ENCODE measurements at regions not wholly inside any gene's neighbourhood (a gene's known extent, or its start where the extent isn't known, plus 50 kb on each side); places are given as distances from the start of the nearest gene placed in this dataset.

DNA sequence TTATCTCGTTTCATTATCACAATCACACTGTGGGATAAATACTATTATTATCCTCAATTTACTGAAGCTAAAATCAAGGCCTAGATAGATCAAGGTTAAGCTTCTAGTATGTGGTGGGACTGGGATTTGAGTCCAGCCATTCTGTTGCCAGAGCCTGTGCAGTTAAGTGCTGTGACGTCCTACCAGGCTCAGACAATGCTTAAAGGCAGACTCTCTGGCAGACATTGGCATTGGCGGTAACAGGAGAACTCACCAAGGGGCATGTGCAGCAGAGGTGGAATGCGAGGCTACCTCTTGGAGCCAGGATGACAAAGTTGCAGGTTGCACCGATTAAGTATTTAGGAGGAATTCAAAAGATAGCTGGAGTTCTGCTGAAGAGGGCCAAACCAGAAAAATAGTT, 155.6 kb upstream of the IFNG-AS1 start:
- no peak for DNase-seq (ENCODE audit: low spot score)
- TF ChIP-seq, protein P1, sequence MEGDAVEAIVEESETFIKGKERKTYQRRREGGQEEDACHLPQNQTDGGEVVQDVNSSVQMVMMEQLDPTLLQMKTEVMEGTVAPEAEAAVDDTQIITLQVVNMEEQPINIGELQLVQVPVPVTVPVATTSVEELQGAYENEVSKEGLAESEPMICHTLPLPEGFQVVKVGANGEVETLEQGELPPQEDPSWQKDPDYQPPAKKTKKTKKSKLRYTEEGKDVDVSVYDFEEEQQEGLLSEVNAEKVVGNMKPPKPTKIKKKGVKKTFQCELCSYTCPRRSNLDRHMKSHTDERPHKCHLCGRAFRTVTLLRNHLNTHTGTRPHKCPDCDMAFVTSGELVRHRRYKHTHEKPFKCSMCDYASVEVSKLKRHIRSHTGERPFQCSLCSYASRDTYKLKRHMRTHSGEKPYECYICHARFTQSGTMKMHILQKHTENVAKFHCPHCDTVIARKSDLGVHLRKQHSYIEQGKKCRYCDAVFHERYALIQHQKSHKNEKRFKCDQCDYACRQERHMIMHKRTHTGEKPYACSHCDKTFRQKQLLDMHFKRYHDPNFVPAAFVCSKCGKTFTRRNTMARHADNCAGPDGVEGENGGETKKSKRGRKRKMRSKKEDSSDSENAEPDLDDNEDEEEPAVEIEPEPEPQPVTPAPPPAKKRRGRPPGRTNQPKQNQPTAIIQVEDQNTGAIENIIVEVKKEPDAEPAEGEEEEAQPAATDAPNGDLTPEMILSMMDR (IDR thresholded peaks at IDR 0.05; ENCODE audit: borderline replicate concordance, control extremely low read depth, extremely low read depth, insufficient read depth, missing control alignments): no peak
- in situ Hi-C loops (cut with MboI; ENCODE audit: low sequenced_read_pairs, unreplicated experiment): no loop called here

DNA sequence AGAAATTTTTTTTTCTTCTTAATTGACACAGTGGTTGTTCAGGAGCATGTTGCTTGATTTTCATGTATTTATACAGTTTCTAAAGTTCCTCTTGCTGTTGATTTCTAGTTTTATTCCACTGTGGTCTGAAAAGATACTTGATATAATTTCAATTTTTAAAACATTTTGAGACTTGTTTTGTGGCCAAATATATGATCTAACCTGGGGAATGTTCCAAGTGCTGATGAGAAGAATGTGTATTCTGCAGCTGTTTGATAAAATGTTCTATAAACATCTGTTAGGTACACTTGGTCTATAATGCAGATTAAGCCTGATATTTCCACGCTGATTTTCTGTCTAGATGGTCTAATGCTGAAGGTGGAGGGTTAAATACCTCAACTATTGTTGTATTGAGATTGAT, 151.4 kb upstream of the IFNG-AS1 start:
- in situ Hi-C loops (cut with MboI; ENCODE audit: low sequenced_read_pairs, unreplicated experiment): no loop called here
- no peak for DNase-seq (ENCODE audit: low spot score)
- TF ChIP-seq, protein P1 (IDR thresholded peaks at IDR 0.05; ENCODE audit: borderline replicate concordance, control extremely low read depth, extremely low read depth, insufficient read depth, missing control alignments): no peak

DNA sequence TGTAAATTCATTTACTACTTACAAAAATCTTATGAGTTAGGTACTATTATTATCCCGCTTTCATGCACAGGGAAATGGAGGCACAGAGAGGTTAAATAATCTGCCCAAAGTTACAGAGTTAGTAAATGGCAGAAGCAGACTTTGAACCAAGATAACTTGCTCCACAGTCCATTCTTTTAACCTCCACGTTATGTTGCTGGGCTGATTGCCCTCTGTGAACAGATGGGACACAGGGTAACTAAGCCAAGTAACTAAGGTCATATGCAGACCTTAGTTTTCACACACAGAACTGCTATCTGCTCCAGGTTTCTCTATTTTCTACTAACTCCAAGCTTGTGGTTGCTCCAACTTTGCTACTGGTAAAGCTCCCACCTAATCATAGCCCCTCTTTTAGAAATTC, 147.1 kb upstream of the IFNG-AS1 start:
- in situ Hi-C loops (cut with MboI; ENCODE audit: low sequenced_read_pairs, unreplicated experiment): no loop called here

DNA sequence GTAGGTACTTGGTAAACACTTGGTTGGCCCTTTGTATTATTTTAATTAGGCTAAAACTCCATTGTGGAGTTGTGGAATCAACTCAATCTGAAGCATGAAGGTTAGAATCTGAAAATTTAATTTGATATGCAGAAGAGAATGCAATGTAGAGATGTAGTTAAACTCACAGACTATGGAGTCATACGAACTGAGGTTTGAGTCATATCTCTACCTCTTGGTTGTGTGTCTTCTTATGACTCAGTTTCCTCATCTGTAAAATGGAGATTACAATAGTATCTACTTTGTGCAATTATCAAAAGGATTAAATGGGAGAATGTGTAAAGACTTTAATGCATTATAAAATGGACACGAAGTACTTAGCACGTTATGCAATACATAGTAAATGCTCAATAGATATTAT, 146.0 kb upstream of the IFNG-AS1 start:
- no peak for DNase-seq (ENCODE audit: low spot score)
- in situ Hi-C loops (cut with MboI; ENCODE audit: low sequenced_read_pairs, unreplicated experiment): no loop called here
- TF ChIP-seq, protein P1 (IDR thresholded peaks at IDR 0.05; ENCODE audit: borderline replicate concordance, control extremely low read depth, extremely low read depth, insufficient read depth, missing control alignments): no peak

More for the DNA sequence above, 147.1 kb upstream of the IFNG-AS1 start:
- TF ChIP-seq, protein P1 (IDR thresholded peaks at IDR 0.05; ENCODE audit: borderline replicate concordance, control extremely low read depth, extremely low read depth, insufficient read depth, missing control alignments): no peak
- no peak for DNase-seq (ENCODE audit: low spot score)

DNA sequence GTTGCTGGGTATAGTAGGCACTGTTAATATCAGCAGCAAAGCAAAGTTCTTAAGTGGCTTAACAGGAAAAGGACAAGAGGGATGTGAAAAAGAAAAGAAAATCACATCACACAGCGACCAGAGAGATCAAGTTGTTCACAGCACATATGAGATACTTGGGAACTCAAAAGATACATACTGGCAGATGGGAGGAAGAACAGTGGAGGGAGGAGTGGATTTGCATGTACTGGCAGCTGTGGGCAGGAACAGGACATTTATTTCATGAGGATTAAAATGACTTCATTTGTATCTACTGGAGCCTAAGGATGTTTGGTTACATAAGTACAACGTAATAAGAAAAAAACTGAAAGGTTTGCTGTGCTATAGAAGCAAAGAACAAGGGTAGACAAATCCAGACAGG, 136.5 kb upstream of the IFNG-AS1 start:
- in situ Hi-C loops (cut with MboI; ENCODE audit: low sequenced_read_pairs, unreplicated experiment): no loop called here
- TF ChIP-seq, protein P1 (IDR thresholded peaks at IDR 0.05; ENCODE audit: borderline replicate concordance, control extremely low read depth, extremely low read depth, insufficient read depth, missing control alignments): no peak
- DNase-seq (ENCODE audit: low spot score): no peak

DNA sequence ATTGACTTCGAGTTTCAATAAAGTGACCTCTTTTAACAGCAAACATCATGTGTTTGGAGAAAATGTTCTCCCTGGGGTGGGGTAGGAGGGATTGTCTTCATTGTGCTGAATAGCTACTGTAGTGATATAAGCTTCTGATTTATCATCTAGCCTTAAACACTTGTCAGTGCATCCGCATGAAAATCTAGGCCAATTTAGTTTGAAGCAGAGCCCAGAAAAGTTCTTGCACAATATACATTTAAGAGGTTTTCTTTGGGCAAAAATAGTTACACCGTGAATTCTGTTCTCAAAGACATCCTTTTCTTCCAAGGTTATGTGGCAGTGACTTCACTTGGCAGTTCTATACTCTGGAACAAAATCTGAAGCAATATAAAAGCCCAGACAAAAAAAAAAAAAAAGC, 136.0 kb upstream of the IFNG-AS1 start:
- in situ Hi-C loops (cut with MboI; ENCODE audit: low sequenced_read_pairs, unreplicated experiment): no loop called here
- TF ChIP-seq, protein P1 (IDR thresholded peaks at IDR 0.05; ENCODE audit: borderline replicate concordance, control extremely low read depth, extremely low read depth, insufficient read depth, missing control alignments): no peak
- DNase-seq (ENCODE audit: low spot score): no peak

DNA sequence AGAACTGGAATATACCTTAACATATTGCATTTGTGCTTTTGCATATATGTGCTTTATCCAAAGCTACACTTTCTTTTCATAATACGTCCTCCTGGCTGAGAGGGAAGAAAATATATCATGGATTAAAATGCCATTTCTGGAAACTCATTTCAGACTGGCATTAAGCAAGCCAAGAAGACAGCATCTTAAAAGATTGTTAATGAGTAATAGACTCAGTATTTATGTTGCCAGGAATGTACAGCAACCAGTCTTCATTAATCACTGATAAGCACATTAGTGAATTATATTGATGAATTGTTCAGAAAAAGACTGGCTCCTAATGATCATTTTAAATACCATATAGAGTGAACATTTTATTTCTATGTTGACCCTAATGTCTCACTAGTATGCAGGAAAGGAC, 134.9 kb upstream of the IFNG-AS1 start:
- in situ Hi-C loops (cut with MboI; ENCODE audit: low sequenced_read_pairs, unreplicated experiment): no loop called here

More for the DNA sequence above, 134.9 kb upstream of the IFNG-AS1 start:
- TF ChIP-seq, protein P1 (IDR thresholded peaks at IDR 0.05; ENCODE audit: borderline replicate concordance, control extremely low read depth, extremely low read depth, insufficient read depth, missing control alignments): no peak
- DNase-seq (ENCODE audit: low spot score): no peak

Measured in GM13976 (cell line).